Nephron progenitor cell (in vitro differentiated cells): ENCODE measurements at regions not wholly inside any gene's neighbourhood (a gene's known extent, or its start where the extent isn't known, plus 50 kb on each side); places are given as distances from the start of the nearest gene placed in this dataset.

Source experiments
- DNase-seq: peaks from one replicate; pipeline ENCODE4 v3.0.0; 2021
- H3K27ac Mint-ChIP-seq: 2 replicates; pipeline ENCODE4 v1.8.0; 2021; ENCODE audit warnings: mild to moderate bottlenecking, moderate library complexity, mixed read lengths
- H3K27me3 Mint-ChIP-seq: 2 replicates; pipeline ENCODE4 v1.8.0; 2021; ENCODE audit warnings: mild to moderate bottlenecking, low read depth, mixed read lengths; ENCODE audit not compliant: poor library complexity
- H3K36me3 Mint-ChIP-seq: 2 replicates; pipeline ENCODE4 v1.8.0; 2021; ENCODE audit warnings: low read depth, mixed read lengths
- H3K4me1 Mint-ChIP-seq: 2 replicates; pipeline ENCODE4 v1.8.0; 2021; ENCODE audit warnings: mixed read lengths
- H3K4me3 Mint-ChIP-seq: 2 replicates; pipeline ENCODE4 v1.8.0; 2021; ENCODE audit warnings: mild to moderate bottlenecking, moderate library complexity, mixed read lengths
- H3K9me3 Mint-ChIP-seq: 2 replicates; pipeline ENCODE4 v1.8.0; 2021; ENCODE audit warnings: mild to moderate bottlenecking, moderate library complexity, mixed read lengths
- CTCF ChIP-seq: fragments of 200-600 bp; sonication (generic); IDR thresholded peaks from 2 replicates; pipeline ENCODE4 v1.5.0; 2021; ENCODE audit warnings: antibody characterized with exemption

DNA sequence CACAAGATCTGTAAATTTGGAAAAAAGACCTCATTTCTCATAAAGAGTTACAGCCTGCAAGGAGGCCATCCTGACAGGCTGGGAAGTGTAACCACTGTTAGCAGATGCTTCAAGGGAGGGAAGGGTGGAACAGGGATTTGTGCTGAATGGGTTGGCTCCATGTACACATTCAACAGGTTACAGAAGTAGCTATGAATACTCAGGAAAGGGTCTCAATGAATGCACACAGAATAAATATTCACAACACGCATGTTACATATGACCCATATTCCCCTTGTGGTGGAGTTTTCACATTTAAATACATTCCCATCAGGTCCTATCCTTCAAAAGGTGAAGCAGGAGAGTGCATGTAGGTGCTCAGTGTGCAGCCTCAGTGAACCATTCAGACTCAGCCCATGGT lies 316.4 kb upstream of the COBL start:
- no peaks in the 10 kb centered on the region for H3K9me3 Mint-ChIP-seq

GRCh38 chr7:51630933-51631332 lies 314.3 kb upstream of the COBL start:
- Mint-ChIP-seq H3K4me3 (no peak overlapping the region), H3K4me1 (no peaks in the 10 kb centered on the region), H3K27ac (no peak overlapping the region), H3K27me3 (no peaks in the 10 kb centered on the region), H3K36me3 (no peaks in the 10 kb centered on the region), H3K9me3 (no peaks in the 10 kb centered on the region)
- no peak for TF ChIP-seq CTCF
- no peak for DNase-seq

More for the DNA sequence above, 316.4 kb upstream of the COBL start:
- H3K4me3 Mint-ChIP-seq = no peak overlapping the region
- H3K36me3 Mint-ChIP-seq = no peaks in the 10 kb centered on the region
- H3K27me3 Mint-ChIP-seq = peaks cover 5% of the 10 kb centered on the region
- no peak for DNase-seq
- H3K4me1 Mint-ChIP-seq = no peaks in the 10 kb centered on the region
- TF ChIP-seq CTCF = no peak
- H3K27ac Mint-ChIP-seq = no peak overlapping the region

- Mint-ChIP-seq H3K27ac (no peak overlapping the region), H3K9me3 (no peaks in the 10 kb centered on the region), H3K27me3 (no peaks in the 10 kb centered on the region), H3K4me1 (no peaks in the 10 kb centered on the region), H3K4me3 (no peak overlapping the region), H3K36me3 (no peaks in the 10 kb centered on the region)
- no peak for TF ChIP-seq CTCF
- DNase-seq = no peak
These were observed 312.6 kb upstream of the COBL start for GRCh38 chr7:51629206-51629605.

- H3K4me1 Mint-ChIP-seq = peaks cover 6% of the 10 kb centered on the region
- H3K27me3 Mint-ChIP-seq = peaks cover 3% of the 10 kb centered on the region
- no peaks in the 10 kb centered on the region for H3K36me3 Mint-ChIP-seq
- H3K4me3 Mint-ChIP-seq = no peak overlapping the region
- DNase-seq = no peak
- peaks cover 18% of the 10 kb centered on the region for H3K9me3 Mint-ChIP-seq
- no peak for TF ChIP-seq CTCF
- H3K27ac Mint-ChIP-seq = no peak overlapping the region
These were observed 305.3 kb upstream of the COBL start for GRCh38 chr7:51621956-51622355.

DNA sequence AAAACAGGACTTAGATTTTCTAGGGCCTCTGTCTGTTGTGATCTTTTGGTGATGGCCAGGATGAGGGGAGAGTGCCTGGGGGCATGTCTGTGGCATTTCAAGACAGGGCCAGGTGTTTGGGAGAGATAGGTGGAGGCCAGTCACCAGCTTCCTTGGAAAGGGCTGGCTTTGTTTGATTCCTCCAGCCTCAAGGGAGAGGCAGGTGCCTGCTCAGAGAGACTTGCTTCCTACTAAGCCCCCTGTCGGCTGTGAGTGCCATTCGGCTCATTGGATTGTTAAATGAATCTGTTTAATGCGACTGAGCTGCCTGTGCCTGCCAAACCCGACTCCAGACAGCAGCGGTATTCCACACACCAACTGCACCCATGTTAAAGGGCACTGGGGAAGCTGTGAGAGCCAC lies 304.1 kb upstream of the COBL start:
- Mint-ChIP-seq H3K4me3 (no peak overlapping the region), H3K27ac (no peak overlapping the region), H3K27me3 (peaks cover 4% of the 10 kb centered on the region), H3K9me3 (peaks cover 18% of the 10 kb centered on the region), H3K36me3 (no peaks in the 10 kb centered on the region), H3K4me1 (peaks cover 6% of the 10 kb centered on the region)
- no peak for DNase-seq
- no peak for TF ChIP-seq CTCF

- no peak for DNase-seq
- Mint-ChIP-seq H3K4me1 (peaks cover 6% of the 10 kb centered on the region), H3K27me3 (peaks cover 7% of the 10 kb centered on the region), H3K4me3 (no peak overlapping the region), H3K9me3 (peaks cover 18% of the 10 kb centered on the region), H3K27ac (no peak overlapping the region), H3K36me3 (no peaks in the 10 kb centered on the region)
- no peak for TF ChIP-seq CTCF
These were observed 303.3 kb upstream of the COBL start for GRCh38 chr7:51619880-51620279.
